Epithelial cell of proximal tubule (primary cell): ENCODE measurements at regions not wholly inside any gene's neighbourhood (a gene's known extent, or its start where the extent isn't known, plus 50 kb on each side); places are given as distances from the start of the nearest gene placed in this dataset.

Experiments
- DNase-seq: peaks from one replicate; pipeline ENCODE4 v3.0.0-alpha.2; 2011; ENCODE audit warnings: low read depth
- H3K4me3 ChIP-seq: 2 replicates; pipeline ENCODE4 v1.5.1; 2011; ENCODE audit warnings: low read depth, mild to moderate bottlenecking, low read length
- TF ChIP-seq, protein P1 (sequence below): conservative IDR thresholded peaks from 2 replicates; pipeline ENCODE4 v1.5.1; 2012; ENCODE audit warnings: low read depth, mild to moderate bottlenecking, low read length

- TF ChIP-seq, protein P1, sequence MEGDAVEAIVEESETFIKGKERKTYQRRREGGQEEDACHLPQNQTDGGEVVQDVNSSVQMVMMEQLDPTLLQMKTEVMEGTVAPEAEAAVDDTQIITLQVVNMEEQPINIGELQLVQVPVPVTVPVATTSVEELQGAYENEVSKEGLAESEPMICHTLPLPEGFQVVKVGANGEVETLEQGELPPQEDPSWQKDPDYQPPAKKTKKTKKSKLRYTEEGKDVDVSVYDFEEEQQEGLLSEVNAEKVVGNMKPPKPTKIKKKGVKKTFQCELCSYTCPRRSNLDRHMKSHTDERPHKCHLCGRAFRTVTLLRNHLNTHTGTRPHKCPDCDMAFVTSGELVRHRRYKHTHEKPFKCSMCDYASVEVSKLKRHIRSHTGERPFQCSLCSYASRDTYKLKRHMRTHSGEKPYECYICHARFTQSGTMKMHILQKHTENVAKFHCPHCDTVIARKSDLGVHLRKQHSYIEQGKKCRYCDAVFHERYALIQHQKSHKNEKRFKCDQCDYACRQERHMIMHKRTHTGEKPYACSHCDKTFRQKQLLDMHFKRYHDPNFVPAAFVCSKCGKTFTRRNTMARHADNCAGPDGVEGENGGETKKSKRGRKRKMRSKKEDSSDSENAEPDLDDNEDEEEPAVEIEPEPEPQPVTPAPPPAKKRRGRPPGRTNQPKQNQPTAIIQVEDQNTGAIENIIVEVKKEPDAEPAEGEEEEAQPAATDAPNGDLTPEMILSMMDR, result no peak
- DNase-seq, result no peak
- H3K4me3 ChIP-seq, result no peak overlapping the region
Measured at GRCh38 chr3:135538123-135538522, 427.4 kb upstream of the PPP2R3A start.

- TF ChIP-seq, protein P1, result no peak
- no peak overlapping the region for H3K4me3 ChIP-seq
- no peak for DNase-seq
Measured at GRCh38 chr3:135539351-135539750, 426.2 kb upstream of the PPP2R3A start.

GRCh38 chr3:135539854-135540253 is 425.7 kb upstream of the PPP2R3A start:
- no peak for DNase-seq
- H3K4me3 ChIP-seq, result no peak overlapping the region
- TF ChIP-seq, protein P1, result no peak

GRCh38 chr3:135549928-135550494 is 415.5 kb upstream of the PPP2R3A start:
- H3K4me3 ChIP-seq, result no peak overlapping the region
- no peak for DNase-seq
- TF ChIP-seq, protein P1, result no peak

DNA sequence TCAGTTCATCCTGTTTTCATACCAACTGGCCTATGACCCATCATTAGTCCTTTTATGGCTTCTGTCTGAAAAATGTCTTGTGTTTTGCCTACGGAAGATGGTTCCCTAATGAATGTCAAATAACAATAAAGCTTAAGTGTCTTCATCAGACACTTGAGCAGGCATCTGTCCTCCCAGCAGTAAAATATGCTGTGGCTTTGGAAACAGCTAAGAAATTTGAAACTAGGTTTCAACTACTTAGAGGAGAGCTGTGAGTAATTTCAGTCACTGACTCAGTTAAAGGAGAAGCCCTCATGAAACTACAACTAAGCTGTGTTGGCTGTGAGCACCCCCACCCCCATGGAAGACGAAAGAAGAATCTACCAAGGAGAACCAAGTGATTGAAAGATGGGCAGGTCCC is 409.4 kb upstream of the PPP2R3A start:
- TF ChIP-seq, protein P1, result no peak
- H3K4me3 ChIP-seq, result no peak overlapping the region
- DNase-seq, result no peak

- DNase-seq, result no peak
- H3K4me3 ChIP-seq, result no peak overlapping the region
- TF ChIP-seq, protein P1, result no peak
Measured at GRCh38 chr3:135558150-135558783, 407.3 kb upstream of the PPP2R3A start.

DNA sequence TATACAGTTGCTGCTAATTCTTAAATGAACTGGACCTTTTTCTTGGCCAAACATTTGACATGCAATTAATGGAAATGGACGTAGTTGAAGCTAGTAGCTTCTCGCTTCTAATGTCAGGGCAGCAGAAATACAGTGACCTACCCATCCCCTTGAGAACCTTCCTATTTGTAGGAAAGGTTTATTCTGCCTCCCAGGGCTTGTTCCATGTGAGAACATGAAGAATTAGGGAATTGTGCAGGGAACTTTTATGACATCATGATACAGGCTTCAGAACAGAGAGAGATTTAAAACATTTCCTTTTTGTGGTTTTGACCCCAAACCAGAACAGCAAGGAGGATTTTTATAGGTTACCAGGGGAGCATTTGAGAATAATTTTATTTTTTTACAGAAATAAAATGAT is 406.6 kb upstream of the PPP2R3A start:
- DNase-seq, result no peak
- H3K4me3 ChIP-seq, result no peak overlapping the region
- TF ChIP-seq, protein P1, result no peak
